Endodermal cell (in vitro differentiated cells): ENCODE measurements at regions not wholly inside any gene's neighbourhood (a gene's known extent, or its start where the extent isn't known, plus 50 kb on each side); places are given as distances from the start of the nearest gene placed in this dataset.

ENCODE experiments used
- DNase-seq: peaks from one replicate; pipeline ENCODE4 v3.0.0-alpha.2; 2017
- H3K27ac ChIP-seq: 2 replicates; pipeline ENCODE4 v1.5.1; 2013; ENCODE audit warnings: mild to moderate bottlenecking, low read depth, low read length, moderate library complexity
- H3K27me3 ChIP-seq: 2 replicates; pipeline ENCODE4 v1.6.1; 2013; ENCODE audit warnings: mild to moderate bottlenecking, low read length, moderate library complexity; ENCODE audit not compliant: insufficient read depth, control insufficient read depth, poor library complexity, severe bottlenecking
- H3K36me3 ChIP-seq: 2 replicates; pipeline ENCODE4 v1.7.0; 2013; ENCODE audit warnings: mild to moderate bottlenecking, low read length, moderate library complexity; ENCODE audit not compliant: control insufficient read depth, insufficient read depth
- H3K4me1 ChIP-seq: one replicate; pipeline ENCODE4 v1.7.0; 2013; ENCODE audit warnings: low read length; ENCODE audit not compliant: control insufficient read depth, insufficient read depth
- H3K4me3 ChIP-seq: 2 replicates; pipeline ENCODE4 v1.5.1; 2013; ENCODE audit warnings: mild to moderate bottlenecking, low read length, moderate library complexity
- H3K9ac ChIP-seq: 2 replicates; pipeline ENCODE4 v1.6.1; 2013; ENCODE audit warnings: mild to moderate bottlenecking, low read length, moderate library complexity; ENCODE audit not compliant: poor library complexity, severe bottlenecking; ENCODE audit errors: extremely low read depth
- H3K9me3 ChIP-seq: 2 replicates; pipeline ENCODE4 v1.6.1; 2013; ENCODE audit warnings: mild to moderate bottlenecking, low read length, moderate library complexity; ENCODE audit not compliant: control insufficient read depth
- H3K27ac Mint-ChIP-seq: 2 replicates; pipeline ENCODE4 v1.8.0; 2020; ENCODE audit warnings: mixed read lengths
- H3K27me3 Mint-ChIP-seq: 2 replicates; pipeline ENCODE4 v1.8.0; 2021; ENCODE audit warnings: mild to moderate bottlenecking, mixed read lengths; ENCODE audit not compliant: insufficient read depth
- H3K36me3 Mint-ChIP-seq: 2 replicates; pipeline ENCODE4 v1.8.0; 2020; ENCODE audit warnings: low read depth, mixed read lengths
- H3K4me1 Mint-ChIP-seq: 2 replicates; pipeline ENCODE4 v1.8.0; 2020; ENCODE audit warnings: mixed read lengths
- H3K4me3 Mint-ChIP-seq: 2 replicates; pipeline ENCODE4 v1.8.0; 2020; ENCODE audit warnings: mild to moderate bottlenecking, moderate library complexity, mixed read lengths
- H3K9me3 Mint-ChIP-seq: 2 replicates; pipeline ENCODE4 v1.8.0; 2020; ENCODE audit warnings: mild to moderate bottlenecking, mixed read lengths
- WGBS, 2 experiments: methylation state at CpG; one replicate each; pipeline versions ENCODE4 v1.1.5 to v1.1.7; 2013; ENCODE audit warnings: missing lambda C conversion rate in 2 of 2, mixed read lengths in 1 of 2; ENCODE audit not compliant: insufficient coverage in 1 of 2, insufficient read length in 1 of 2; 5-methylcytosine and 5-hydroxymethylcytosine counted together
- TF ChIP-seq, protein P1 (sequence below): fragments of 200-600 bp; sonication (generic); conservative IDR thresholded peaks from 2 replicates; pipeline ENCODE4 v1.5.0; 2021; ENCODE audit warnings: antibody characterized with exemption, mild to moderate bottlenecking

GRCh38 chr1:67580691-67581403 is 104.2 kb upstream of the GADD45A start:
- H3K9me3 ChIP-seq, result no peaks in the 10 kb centered on the region
- no peaks in the 10 kb centered on the region for H3K4me1 ChIP-seq
- H3K36me3 ChIP-seq, result no peaks in the 10 kb centered on the region
- peak; percentile 41 for DNase-seq
- TF ChIP-seq, protein P1, sequence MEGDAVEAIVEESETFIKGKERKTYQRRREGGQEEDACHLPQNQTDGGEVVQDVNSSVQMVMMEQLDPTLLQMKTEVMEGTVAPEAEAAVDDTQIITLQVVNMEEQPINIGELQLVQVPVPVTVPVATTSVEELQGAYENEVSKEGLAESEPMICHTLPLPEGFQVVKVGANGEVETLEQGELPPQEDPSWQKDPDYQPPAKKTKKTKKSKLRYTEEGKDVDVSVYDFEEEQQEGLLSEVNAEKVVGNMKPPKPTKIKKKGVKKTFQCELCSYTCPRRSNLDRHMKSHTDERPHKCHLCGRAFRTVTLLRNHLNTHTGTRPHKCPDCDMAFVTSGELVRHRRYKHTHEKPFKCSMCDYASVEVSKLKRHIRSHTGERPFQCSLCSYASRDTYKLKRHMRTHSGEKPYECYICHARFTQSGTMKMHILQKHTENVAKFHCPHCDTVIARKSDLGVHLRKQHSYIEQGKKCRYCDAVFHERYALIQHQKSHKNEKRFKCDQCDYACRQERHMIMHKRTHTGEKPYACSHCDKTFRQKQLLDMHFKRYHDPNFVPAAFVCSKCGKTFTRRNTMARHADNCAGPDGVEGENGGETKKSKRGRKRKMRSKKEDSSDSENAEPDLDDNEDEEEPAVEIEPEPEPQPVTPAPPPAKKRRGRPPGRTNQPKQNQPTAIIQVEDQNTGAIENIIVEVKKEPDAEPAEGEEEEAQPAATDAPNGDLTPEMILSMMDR, result no peak
- Mint-ChIP-seq H3K36me3 (no peaks in the 10 kb centered on the region), H3K9me3 (no peaks in the 10 kb centered on the region), H3K4me3 (no peak overlapping the region), H3K27ac (no peak overlapping the region), H3K27me3 (no peaks in the 10 kb centered on the region), H3K4me1 (peaks cover 3% of the 10 kb centered on the region)
- WGBS, 2 experiments, result 92 to 94% methylated on average over 3 to 4 of the region's 4 CpGs
- H3K27me3 ChIP-seq, result no peaks in the 10 kb centered on the region
- no peak overlapping the region for H3K27ac ChIP-seq
- H3K4me3 ChIP-seq, result no peak overlapping the region
- no peak overlapping the region for H3K9ac ChIP-seq

DNA sequence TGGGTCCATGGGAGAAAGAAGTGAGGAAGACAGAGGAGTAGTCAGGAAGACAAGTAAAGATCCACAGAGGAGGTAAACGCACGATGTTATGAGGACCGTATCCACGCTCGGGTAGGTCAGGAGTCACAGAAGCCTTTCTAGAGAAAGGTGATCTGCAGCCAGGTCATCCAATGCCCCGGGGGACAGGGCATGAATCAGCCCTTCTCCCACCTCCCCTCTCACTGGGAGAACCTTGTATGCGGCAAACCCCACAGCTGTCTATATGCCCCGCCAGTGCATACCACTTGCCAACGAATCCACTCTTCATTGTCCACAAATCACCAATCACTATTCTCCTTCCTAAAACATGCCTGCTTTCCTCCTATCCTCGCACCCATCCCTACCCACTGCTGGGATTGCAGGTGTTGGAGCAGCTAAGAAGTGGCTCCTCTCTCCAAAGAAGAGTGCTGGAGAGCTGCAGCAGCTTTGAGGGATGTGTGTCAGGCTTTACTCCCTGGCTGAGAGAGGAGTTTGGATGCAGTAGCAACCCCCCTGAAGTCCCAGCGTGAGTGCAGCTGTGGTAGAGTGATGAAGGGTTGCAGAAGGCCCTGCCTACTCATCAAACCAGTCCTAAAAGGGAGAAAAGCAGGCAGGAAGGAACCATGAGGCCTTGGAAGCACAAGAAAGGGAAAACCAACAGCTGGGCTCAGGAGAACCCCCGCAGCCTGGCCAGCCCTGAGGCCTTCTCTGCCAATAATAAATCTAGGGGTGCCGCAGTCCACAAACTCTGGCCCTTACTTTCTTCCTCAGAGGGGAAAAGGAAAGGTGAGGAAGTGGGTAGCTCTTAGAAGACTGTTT is 102.2 kb upstream of the GADD45A start:
- peaks cover 3% of the 10 kb centered on the region for H3K4me1 Mint-ChIP-seq
- no peaks in the 10 kb centered on the region for H3K9me3 Mint-ChIP-seq

DNA sequence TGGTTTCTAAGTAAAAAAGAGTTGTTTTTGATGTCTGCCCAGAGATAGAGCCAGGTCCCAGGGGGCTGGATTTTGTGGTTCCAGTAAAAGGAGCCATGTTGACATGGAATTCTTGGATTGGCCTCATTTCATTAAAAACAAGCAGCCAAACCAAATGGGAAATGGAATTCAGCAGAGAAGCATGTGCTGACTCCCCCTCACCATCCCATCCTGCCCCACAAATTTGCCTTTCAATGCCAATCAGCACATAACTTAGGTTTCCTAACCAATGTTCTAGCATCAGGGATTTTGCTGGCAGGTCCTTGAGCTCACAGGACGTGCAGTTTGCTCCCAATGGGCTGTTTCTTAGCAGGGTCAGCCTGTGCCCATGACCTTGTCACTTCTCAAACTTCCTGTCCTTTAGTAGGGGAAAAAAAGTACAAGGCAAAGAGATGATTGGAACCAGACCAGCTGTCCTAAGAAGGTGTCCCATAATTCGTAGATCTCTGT is 101.5 kb upstream of the GADD45A start:
- no peaks in the 10 kb centered on the region for H3K27me3 ChIP-seq
- no peak for DNase-seq
- H3K4me3 Mint-ChIP-seq, result no peak overlapping the region
- WGBS, 2 experiments, result 78 to 88% methylated on average over 2 of the region's 2 CpGs
- no peaks in the 10 kb centered on the region for H3K9me3 Mint-ChIP-seq
- H3K27ac Mint-ChIP-seq, result no peak overlapping the region
- no peak overlapping the region for H3K27ac ChIP-seq
- H3K4me3 ChIP-seq, result no peak overlapping the region
- no peak overlapping the region for H3K9ac ChIP-seq
- H3K9me3 ChIP-seq, result no peaks in the 10 kb centered on the region
- H3K36me3 ChIP-seq, result no peaks in the 10 kb centered on the region
- no peaks in the 10 kb centered on the region for H3K36me3 Mint-ChIP-seq
- H3K4me1 ChIP-seq, result no peaks in the 10 kb centered on the region
- TF ChIP-seq, protein P1, result no peak
- peaks cover 3% of the 10 kb centered on the region for H3K4me1 Mint-ChIP-seq
- H3K27me3 Mint-ChIP-seq, result peaks cover 2% of the 10 kb centered on the region

More for the DNA sequence above, 102.2 kb upstream of the GADD45A start:
- no peaks in the 10 kb centered on the region for H3K36me3 ChIP-seq
- no peaks in the 10 kb centered on the region for H3K27me3 ChIP-seq
- no peak overlapping the region for H3K27ac ChIP-seq
- no peaks in the 10 kb centered on the region for H3K36me3 Mint-ChIP-seq
- TF ChIP-seq, protein P1, result no peak
- no peak overlapping the region for H3K9ac ChIP-seq
- H3K27me3 Mint-ChIP-seq, result peaks cover 2% of the 10 kb centered on the region
- no peaks in the 10 kb centered on the region for H3K4me1 ChIP-seq
- no peak overlapping the region for H3K27ac Mint-ChIP-seq
- no peak overlapping the region for H3K4me3 Mint-ChIP-seq
- H3K9me3 ChIP-seq, result no peaks in the 10 kb centered on the region
- H3K4me3 ChIP-seq, result no peak overlapping the region
- no peak for DNase-seq
- WGBS, 2 experiments, result 94 to 98% methylated on average over 10 to 13 of the region's 13 CpGs
